Stimulated activated effector memory CD8-positive, alpha-beta T cell treated with anti-CD3 and anti-CD28 coated beads, Interleukin-12 subunit alpha, Interleukin-12 subunit beta, amount 100 ng/mL, for 72 hours (primary cell): ENCODE measurements at regions not wholly inside any gene's neighbourhood (a gene's known extent, or its start where the extent isn't known, plus 50 kb on each side); places are given as distances from the start of the nearest gene placed in this dataset.

ENCODE experiments used
- ATAC-seq: fragments of 150-1000 bp; cut with Tn5 transposase; 2 replicates; pipeline ENCODE4 v1.10.0; 2021
- DNase-seq, 2 donors: peaks; one replicate each; pipeline ENCODE4 v3.0.0; 2021 to 2022; ENCODE audit warnings: low spot score in 2 of 2
- H3K27ac Mint-ChIP-seq: one replicate; pipeline ENCODE4 v1.8.0; 2022; ENCODE audit warnings: mild to moderate bottlenecking, mixed read lengths
- H3K36me3 Mint-ChIP-seq: one replicate; pipeline ENCODE4 v1.8.0; 2022; ENCODE audit warnings: mild to moderate bottlenecking, mixed read lengths
- H3K4me1 Mint-ChIP-seq: one replicate; pipeline ENCODE4 v1.8.0; 2022; ENCODE audit warnings: mixed read lengths
- H3K4me3 Mint-ChIP-seq: one replicate; pipeline ENCODE4 v1.8.0; 2022; ENCODE audit warnings: mild to moderate bottlenecking, mixed read lengths
- H3K9me3 Mint-ChIP-seq: one replicate; pipeline ENCODE4 v1.8.0; 2022; ENCODE audit warnings: mixed read lengths

DNA sequence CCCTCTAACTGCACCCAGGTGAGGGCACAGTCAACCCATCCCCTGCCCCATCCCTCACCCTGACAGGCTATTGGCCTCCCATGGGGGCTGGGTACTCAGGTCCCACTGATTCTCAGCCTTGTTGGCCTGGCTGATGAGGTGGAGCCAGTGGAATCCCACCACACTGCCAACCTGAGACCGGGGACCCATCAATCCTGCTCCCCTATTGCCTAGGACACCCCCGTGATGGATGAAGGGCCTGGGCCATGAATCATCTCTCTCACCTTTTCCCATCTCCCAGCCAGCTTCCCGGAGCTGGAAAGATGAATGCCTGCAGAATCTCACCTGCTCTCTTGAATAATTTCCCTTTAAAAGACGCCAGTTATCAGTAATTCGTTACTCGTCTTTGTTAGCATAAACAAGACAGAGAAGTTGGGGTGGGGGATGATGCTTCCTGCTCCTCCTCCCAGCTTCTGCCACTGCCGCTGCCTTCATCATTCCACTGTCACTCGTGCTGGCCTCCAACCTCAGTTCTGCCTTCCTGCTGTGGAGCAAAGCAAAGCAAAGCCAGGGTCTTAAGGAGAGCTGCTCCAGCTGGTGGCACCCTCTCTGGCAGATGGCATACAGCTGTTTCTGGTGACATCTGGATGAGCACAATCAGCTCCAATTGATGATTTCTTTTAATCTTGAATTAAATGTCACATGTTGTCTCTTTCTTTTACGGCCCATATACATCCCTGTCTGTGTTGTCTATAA, 204.0 kb upstream of the NECTIN1 start:
- no peak for DNase-seq
- no peak overlapping the region for H3K27ac Mint-ChIP-seq
- H3K4me1 Mint-ChIP-seq: no peaks in the 10 kb centered on the region
- no peak for ATAC-seq
- no peaks in the 10 kb centered on the region for H3K9me3 Mint-ChIP-seq
- H3K36me3 Mint-ChIP-seq: no peaks in the 10 kb centered on the region
- H3K4me3 Mint-ChIP-seq: no peak overlapping the region

DNA sequence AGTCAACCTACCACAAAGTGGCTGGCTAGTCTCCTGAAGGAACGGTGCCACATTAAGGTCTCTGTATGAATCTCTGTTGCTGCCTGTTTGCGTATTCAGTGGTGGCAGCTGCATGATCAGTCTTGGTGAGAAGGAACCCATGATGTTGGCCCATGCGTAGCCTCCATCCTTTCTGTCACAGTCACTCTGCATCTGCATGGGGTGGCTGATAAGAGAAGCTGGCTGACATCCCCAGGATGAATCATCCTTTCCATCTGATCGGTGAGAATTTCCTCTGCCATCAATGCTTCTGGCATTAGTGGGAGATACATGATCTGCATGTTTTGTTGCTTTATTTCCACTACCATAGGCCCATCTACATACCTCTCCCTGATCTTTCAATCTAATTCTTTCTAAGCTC, 199.0 kb upstream of the NECTIN1 start:
- ATAC-seq: no peak
- H3K4me3 Mint-ChIP-seq: no peak overlapping the region
- no peaks in the 10 kb centered on the region for H3K9me3 Mint-ChIP-seq
- H3K4me1 Mint-ChIP-seq: no peaks in the 10 kb centered on the region
- no peak overlapping the region for H3K27ac Mint-ChIP-seq
- no peaks in the 10 kb centered on the region for H3K36me3 Mint-ChIP-seq
- no peak for DNase-seq

DNA sequence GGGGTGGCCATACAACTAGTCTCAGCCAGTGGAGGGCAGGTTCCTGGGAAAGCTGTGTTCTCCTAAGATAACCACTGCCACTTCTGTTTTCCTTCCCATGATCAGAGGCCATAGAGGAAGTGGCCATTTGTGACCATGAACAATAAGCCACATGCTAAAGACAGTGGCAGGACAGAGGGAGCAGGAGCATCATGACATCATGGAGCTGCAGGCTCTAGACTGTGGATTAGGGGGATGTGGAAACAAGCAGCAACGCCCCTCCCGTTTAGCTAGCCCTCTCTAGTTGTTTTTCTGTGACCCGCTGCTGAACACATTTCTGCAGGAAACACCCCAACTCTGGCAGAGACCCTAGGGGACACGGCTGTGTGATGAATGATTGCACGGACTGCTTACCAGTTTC, 195.0 kb upstream of the NECTIN1 start:
- DNase-seq (no peak), ATAC-seq (no peak)
- H3K36me3 Mint-ChIP-seq: no peaks in the 10 kb centered on the region
- H3K4me1 Mint-ChIP-seq: no peaks in the 10 kb centered on the region
- no peak overlapping the region for H3K4me3 Mint-ChIP-seq
- no peak overlapping the region for H3K27ac Mint-ChIP-seq
- H3K9me3 Mint-ChIP-seq: no peaks in the 10 kb centered on the region

DNA sequence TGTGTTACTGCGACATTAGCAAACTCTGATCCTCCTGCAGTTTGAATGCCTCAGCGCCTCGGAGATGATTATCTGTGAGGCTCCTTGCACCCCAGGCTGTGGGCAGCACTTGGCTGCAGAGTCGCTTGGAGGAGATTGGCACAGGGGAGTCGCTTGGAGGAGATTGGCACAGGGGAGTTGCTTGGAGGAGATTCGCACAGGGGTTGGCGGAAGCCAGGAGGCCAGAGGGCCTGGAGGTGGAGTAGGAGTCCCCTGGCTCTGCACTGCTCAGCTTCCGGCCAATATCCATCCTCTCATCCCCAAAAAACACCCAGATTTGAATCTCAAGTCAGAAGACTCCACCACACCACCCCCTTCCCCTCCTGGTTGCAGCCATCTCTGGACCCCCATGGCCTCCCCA, 192.6 kb upstream of the NECTIN1 start:
- DNase-seq: no peak
- no peak overlapping the region for H3K27ac Mint-ChIP-seq
- H3K4me3 Mint-ChIP-seq: no peak overlapping the region
- no peaks in the 10 kb centered on the region for H3K4me1 Mint-ChIP-seq
- H3K36me3 Mint-ChIP-seq: no peaks in the 10 kb centered on the region
- no peaks in the 10 kb centered on the region for H3K9me3 Mint-ChIP-seq
- no peak for ATAC-seq

DNA sequence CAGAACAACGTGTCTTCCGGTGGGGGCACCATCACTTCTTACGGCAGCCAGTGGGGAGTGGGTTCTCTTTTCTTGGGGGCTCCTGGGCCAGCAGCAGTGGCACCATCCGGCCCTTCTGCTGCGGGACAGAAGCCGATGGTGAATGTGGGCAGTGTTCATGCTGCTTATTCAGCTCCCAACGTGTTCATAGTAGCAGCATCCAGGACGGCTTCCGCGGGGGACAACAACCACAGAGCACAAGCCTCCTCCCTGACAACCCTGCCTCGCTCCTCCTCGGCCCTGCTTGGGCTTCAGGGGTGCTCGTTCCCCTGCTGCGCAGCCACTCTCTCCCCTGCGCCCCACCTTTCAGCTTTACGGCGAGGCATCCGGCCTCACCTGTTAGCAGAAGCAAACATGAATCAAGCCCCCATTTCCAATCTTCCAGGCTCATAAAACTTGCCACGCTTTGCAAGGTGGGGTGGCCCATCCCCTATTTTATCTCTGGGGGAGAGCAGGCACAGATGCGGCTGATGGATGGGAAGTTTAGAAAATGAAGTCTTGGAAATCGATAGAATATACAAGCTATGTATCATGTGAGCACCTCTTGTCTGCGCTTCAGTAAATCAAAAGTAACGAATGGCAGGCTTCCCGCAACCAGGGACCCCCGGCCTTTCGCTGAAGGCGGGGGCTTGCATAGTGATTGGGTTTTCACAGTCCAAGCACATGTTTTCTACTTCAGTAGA, 191.8 kb upstream of the NECTIN1 start:
- Mint-ChIP-seq H3K9me3 (no peaks in the 10 kb centered on the region), H3K4me3 (no peak overlapping the region), H3K36me3 (no peaks in the 10 kb centered on the region), H3K4me1 (no peaks in the 10 kb centered on the region), H3K27ac (no peak overlapping the region)
- ATAC-seq (no peak), DNase-seq (no peak)

DNA sequence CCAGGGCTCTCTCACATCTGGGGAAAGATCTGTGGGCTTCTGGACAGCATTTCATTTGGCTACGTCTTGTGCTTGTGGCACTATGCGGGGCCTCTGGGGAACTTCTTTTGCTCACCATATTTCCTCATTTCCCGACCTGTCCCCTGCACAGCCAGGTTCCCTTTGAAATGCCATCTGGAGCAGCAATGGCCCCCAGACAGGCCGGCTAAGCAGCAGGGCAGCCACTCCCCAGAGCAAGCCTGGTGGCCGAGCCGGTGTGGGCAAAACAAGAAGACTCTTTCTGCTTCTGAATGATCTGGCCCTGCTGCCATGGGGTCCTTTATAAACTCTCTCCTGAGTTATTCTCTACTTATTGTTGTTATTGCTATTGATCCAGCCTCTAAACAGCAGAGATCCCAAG, 190.7 kb upstream of the NECTIN1 start:
- no peak for ATAC-seq
- no peaks in the 10 kb centered on the region for H3K4me1 Mint-ChIP-seq
- peaks cover 2% of the 10 kb centered on the region for H3K9me3 Mint-ChIP-seq
- no peak overlapping the region for H3K4me3 Mint-ChIP-seq
- H3K36me3 Mint-ChIP-seq: no peaks in the 10 kb centered on the region
- H3K27ac Mint-ChIP-seq: no peak overlapping the region
- no peak for DNase-seq

DNA sequence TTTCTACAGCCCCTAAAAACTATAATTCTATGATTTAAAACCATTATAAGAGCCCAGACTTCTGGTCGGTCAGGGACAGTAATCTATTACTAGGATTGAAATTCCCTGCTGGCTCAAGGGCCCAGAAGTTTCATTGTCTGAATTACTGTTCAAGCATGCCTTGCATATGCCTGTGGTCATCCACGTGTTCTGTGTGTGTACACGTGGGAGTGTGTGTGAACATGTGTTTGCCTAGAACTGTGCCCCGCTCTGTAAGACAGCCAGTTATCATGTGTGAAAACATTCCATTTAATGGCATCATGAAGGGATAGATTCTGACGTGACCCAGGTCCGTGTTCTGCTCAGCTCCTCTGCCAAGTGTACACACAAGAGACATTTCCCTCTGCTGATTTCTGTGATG, 189.3 kb upstream of the NECTIN1 start:
- Mint-ChIP-seq H3K4me3 (no peak overlapping the region), H3K27ac (no peak overlapping the region), H3K36me3 (no peaks in the 10 kb centered on the region), H3K9me3 (peaks cover 2% of the 10 kb centered on the region), H3K4me1 (no peaks in the 10 kb centered on the region)
- ATAC-seq (no peak), DNase-seq (no peak)

DNA sequence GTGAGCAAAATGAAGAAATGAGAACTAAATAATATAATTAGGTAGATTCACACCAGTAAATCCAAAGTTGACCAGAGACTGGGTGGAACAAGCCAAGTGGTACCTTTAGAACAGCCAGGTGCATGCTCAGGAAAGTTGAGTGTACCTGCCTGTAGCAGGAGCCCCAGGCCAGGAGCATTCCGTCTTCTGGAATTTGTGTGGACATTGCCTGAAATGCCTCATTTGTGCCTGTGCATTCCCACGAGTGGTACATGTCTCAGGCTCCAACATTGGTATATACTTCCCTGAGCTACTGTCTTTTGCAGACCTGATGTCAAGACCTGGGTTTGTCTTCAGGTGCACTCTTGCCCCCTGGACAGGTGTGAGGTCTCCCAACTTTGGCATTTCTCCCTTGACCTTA, 187.6 kb upstream of the NECTIN1 start:
- ATAC-seq (no peak), DNase-seq (no peak)
- Mint-ChIP-seq H3K9me3 (peaks cover 2% of the 10 kb centered on the region), H3K4me3 (no peak overlapping the region), H3K36me3 (no peaks in the 10 kb centered on the region), H3K27ac (no peak overlapping the region), H3K4me1 (no peaks in the 10 kb centered on the region)

DNA sequence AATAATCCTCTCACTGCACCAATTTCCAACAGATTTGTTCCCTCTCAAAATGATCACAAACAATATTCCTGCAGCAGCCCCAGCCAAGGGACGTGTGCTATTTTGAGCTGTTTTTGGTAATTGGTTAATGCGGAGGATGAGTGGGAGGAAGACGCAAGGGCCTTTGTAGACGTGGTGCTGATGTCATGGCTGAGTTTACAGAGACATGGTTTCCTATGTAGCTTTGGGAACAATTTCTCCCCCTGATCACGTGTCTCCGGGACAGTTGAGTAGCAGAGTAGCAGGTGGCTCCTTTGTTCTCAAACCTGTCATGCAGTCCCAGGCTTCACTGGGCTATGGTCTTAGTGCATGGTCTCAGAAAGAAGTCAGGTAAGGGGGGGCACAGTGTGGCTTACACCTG, 183.2 kb upstream of the NECTIN1 start:
- no peak for DNase-seq
- H3K27ac Mint-ChIP-seq: no peak overlapping the region
- H3K9me3 Mint-ChIP-seq: peaks cover 2% of the 10 kb centered on the region
- H3K4me3 Mint-ChIP-seq: no peak overlapping the region
- no peak for ATAC-seq
- no peaks in the 10 kb centered on the region for H3K36me3 Mint-ChIP-seq
- no peaks in the 10 kb centered on the region for H3K4me1 Mint-ChIP-seq

DNA sequence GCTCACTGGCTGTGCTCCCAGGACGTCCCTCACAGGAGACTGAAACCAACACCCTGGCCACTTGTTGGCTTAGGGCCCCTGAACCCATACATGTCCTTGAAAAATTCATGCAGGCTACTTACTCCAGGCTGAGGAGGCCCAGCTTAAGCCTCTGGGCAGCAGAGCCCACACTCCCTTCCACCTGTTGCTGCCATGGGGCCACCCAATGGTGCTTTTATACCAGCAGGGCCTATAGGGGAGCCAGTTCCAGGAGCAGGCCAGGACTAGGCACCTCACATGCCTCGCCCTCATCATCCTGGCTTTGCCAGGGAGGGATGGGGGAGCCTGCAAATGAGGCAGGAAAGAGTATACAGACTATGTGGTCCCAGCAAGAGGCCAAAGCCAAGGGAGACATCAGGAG, 181.7 kb upstream of the NECTIN1 start:
- no peak for ATAC-seq
- peaks cover 2% of the 10 kb centered on the region for H3K9me3 Mint-ChIP-seq
- no peak for DNase-seq
- H3K4me1 Mint-ChIP-seq: no peaks in the 10 kb centered on the region
- H3K4me3 Mint-ChIP-seq: no peak overlapping the region
- H3K27ac Mint-ChIP-seq: no peak overlapping the region
- H3K36me3 Mint-ChIP-seq: no peaks in the 10 kb centered on the region

DNA sequence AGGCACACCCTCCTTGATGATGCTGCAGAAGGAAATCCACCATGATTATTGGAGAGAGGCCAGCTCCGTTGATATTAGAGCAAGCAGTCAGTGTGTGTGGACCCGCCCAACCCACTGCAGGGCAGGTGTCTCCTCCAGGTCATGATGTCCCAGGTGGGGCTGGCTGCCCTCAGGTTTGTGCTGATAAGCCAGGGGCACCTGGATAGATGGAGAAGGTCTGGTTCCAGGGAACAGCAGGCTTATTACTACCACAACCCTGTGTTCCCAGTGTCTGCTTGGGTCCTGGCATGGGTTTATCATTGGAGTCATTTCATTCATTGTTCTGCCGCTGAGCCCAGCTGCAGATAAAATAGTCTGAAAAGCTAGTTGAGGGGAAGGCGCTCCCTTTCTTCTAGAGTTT, 181.1 kb upstream of the NECTIN1 start:
- no peak for DNase-seq
- Mint-ChIP-seq H3K36me3 (no peaks in the 10 kb centered on the region), H3K4me1 (no peaks in the 10 kb centered on the region), H3K27ac (no peak overlapping the region), H3K9me3 (peaks cover 1% of the 10 kb centered on the region), H3K4me3 (no peak overlapping the region)
- no peak for ATAC-seq

DNA sequence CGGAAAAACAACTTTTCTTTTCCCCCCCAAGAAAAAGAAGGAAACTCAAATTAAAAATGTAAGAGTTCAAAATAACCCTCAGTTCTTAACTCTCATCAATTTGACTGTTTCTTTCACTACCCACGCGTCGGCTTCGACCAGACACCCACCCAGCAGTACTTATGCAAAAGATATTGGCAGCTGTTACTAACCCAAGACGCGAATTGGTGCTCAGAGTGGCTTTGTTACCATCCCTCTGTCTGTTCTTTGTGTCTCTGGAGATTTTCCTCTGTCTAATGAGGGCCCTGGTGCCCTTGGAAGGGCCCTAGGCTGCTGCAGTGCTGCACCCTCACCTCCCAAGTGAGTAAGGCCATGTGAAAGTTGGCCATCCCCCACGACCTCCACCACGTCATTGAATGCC, 180.5 kb upstream of the NECTIN1 start:
- Mint-ChIP-seq H3K36me3 (no peaks in the 10 kb centered on the region), H3K4me1 (no peaks in the 10 kb centered on the region), H3K9me3 (no peaks in the 10 kb centered on the region), H3K4me3 (no peak overlapping the region), H3K27ac (no peak overlapping the region)
- ATAC-seq: no peak
- no peak for DNase-seq

DNA sequence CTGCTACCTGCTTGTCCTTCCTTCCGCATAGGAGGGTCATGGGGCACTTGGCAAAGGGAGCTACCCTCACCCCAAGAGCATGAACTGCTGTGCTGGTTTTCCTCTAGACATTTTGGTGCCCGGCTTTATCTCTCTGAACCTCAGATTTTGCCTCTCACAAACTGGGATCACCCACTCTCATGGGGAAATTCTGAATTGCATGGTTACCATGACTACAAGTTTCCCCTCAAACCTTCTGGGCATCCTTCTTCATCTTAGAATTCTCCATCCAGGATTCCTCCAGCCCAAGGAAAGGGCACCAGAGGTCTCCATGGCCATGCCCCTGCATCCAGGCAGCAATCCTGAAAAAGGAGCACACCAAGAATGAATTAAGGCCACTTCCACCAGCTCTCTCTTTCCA, 180.1 kb upstream of the NECTIN1 start:
- no peak overlapping the region for H3K27ac Mint-ChIP-seq
- H3K4me3 Mint-ChIP-seq: no peak overlapping the region
- H3K36me3 Mint-ChIP-seq: no peaks in the 10 kb centered on the region
- DNase-seq (no peak), ATAC-seq (no peak)
- H3K9me3 Mint-ChIP-seq: no peaks in the 10 kb centered on the region
- H3K4me1 Mint-ChIP-seq: no peaks in the 10 kb centered on the region

DNA sequence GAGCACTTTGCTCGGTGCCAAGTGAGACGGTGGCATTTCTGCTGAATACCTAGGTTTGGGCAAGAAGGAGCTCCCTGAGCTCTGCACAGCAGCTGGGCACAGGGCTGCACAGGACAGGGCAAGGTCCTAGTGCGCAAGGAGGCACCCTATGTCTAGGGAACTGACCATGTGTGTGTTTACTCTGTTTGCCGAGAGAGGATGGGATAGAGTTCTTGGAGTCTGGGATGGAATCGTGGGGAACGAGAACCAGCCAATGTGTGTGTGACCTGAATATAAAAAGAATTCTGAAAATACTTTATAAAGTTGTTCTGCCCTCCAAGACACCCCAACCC, 179.5 kb upstream of the NECTIN1 start:
- H3K36me3 Mint-ChIP-seq: no peaks in the 10 kb centered on the region
- no peak for ATAC-seq

DNA sequence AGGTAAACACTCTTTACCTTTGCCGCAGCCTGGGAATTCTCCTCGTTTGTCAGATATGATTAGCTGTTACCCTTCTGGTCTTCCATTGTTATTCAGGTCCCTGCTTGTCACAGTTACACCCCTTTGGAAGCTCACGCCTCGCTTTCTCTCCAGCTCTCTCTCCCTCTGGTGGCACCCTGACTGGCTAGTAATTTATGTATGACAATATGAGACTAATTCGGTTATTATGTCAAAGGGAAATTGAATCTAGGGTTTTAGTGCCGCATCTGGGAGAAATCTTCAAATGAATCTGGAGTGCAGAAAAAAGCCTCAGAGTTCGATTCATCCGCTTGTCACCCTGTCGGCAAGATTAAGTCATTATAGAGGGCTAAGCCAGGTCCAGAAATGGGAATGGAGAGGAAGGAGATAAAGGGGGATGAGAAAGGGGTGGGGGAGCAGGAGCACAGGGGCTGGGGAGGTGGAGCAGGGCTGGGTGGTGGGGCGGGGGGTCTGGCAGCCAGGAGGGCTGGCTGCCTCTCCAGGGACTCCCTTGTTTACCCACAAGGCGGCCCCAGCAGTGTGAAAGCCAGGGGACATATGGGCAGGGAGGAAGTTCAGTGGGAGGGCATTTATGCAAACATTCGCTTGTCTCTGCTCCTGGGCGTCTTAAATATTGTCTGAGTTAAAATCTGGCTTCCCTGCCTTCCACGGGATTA, 179.0 kb upstream of the NECTIN1 start:
- H3K4me3 Mint-ChIP-seq: no peak overlapping the region
- no peak for DNase-seq
- no peaks in the 10 kb centered on the region for H3K36me3 Mint-ChIP-seq
- no peaks in the 10 kb centered on the region for H3K9me3 Mint-ChIP-seq
- no peak overlapping the region for H3K27ac Mint-ChIP-seq
- no peak for ATAC-seq
- no peaks in the 10 kb centered on the region for H3K4me1 Mint-ChIP-seq

More for the DNA sequence above, 179.5 kb upstream of the NECTIN1 start:
- no peaks in the 10 kb centered on the region for H3K9me3 Mint-ChIP-seq
- H3K4me1 Mint-ChIP-seq: no peaks in the 10 kb centered on the region
- no peak for DNase-seq
- no peak overlapping the region for H3K27ac Mint-ChIP-seq
- H3K4me3 Mint-ChIP-seq: no peak overlapping the region
